ENCODE measurements at regions not wholly inside any gene's neighbourhood (a gene's known extent, or its start where the extent isn't known, plus 50 kb on each side); places are given as distances from the start of the nearest gene placed in this dataset.
"Not testable (repeated sequence)": the region's sequence is repeated elsewhere in the genome, so short reads cannot be mapped to it uniquely, and the experiment has no call there.

DNA sequence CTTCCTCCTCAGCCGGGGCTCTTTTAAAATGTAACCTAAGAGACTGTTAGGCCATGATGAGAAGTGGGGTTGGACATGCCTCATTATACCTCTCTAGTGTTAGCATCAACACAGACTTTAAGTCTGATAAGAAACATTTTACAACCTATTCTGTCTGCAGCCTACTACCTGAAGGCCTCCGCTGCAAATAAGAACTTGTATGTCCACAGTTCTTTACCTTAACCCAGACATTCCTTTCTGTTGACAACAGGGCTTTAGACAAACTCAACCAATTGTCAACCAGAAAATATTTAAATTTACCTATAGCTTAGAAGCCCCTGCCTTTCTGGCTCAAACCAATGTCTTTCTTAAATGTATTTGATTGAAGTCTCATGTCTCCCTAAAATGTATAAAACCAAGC lies 1418.6 kb downstream of the STIM2 start:
- intact Hi-C loops (cut with micrococcal nuclease; ENCODE audit: unreplicated experiment), result no loop called here
- CTCF ChIA-PET, result no interaction called here

DNA sequence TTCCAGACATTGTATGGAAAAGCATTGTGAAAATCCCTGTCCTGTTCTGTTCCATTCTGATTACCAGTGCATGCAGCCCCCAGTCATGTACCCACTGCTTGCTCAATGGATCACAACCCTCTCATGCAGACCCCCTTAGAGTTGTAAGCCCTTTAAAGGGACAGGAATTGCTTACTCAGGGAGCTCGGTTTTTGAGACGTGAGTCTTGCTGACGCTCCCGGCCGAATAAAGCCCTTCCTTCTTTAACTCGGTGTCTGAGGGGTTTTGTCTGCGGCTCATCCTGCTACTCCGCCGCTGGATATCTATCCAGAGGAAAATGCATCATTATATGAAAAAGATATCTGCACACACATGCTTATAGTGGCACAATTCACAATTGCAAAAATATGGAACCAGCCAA lies 1425.6 kb downstream of the STIM2 start:
- H3K4me1 ChIP-seq (ENCODE audit: control insufficient read depth, insufficient read depth, low read length); CTCF ChIA-PET; H3K27ac ChIP-seq (ENCODE audit: low read length); in situ Hi-C loops (cut with HindIII; ENCODE audit: low pct_unique_long_range_greater_than_20kb, low sequenced_read_pairs); POLR2A ChIA-PET; H3K9me3 ChIP-seq (ENCODE audit: control insufficient read depth, insufficient read depth, low read depth, low read length); ATAC-seq; BruUV-seq (replicated peaks); H3K27me3 ChIP-seq (ENCODE audit: control insufficient read depth, insufficient read depth, low read length); H3K4me3 ChIP-seq (ENCODE audit: low read depth in 2 of 2, low read length in 2 of 2); H3K36me3 ChIP-seq (ENCODE audit: control insufficient read depth, insufficient read depth, low read length); intact Hi-C loops (cut with micrococcal nuclease; ENCODE audit: unreplicated experiment); DNase-seq (ENCODE audit: low read depth, low spot score): not testable (repeated sequence)

More for the DNA sequence above, 1418.6 kb downstream of the STIM2 start:
- TF ChIP-seq POLR2AphosphoS5 (IDR thresholded peaks at IDR 0.05; ENCODE audit: low read depth, low read length) (no peak), SIN3A (IDR thresholded peaks at IDR 0.05; ENCODE audit: borderline replicate concordance, insufficient read depth, low read depth, low read length) (no peak), TCF7L2 (IDR thresholded peaks at IDR 0.05; ENCODE audit: low read depth, low read length) (no peak)
- TF ChIP-seq, protein P1, sequence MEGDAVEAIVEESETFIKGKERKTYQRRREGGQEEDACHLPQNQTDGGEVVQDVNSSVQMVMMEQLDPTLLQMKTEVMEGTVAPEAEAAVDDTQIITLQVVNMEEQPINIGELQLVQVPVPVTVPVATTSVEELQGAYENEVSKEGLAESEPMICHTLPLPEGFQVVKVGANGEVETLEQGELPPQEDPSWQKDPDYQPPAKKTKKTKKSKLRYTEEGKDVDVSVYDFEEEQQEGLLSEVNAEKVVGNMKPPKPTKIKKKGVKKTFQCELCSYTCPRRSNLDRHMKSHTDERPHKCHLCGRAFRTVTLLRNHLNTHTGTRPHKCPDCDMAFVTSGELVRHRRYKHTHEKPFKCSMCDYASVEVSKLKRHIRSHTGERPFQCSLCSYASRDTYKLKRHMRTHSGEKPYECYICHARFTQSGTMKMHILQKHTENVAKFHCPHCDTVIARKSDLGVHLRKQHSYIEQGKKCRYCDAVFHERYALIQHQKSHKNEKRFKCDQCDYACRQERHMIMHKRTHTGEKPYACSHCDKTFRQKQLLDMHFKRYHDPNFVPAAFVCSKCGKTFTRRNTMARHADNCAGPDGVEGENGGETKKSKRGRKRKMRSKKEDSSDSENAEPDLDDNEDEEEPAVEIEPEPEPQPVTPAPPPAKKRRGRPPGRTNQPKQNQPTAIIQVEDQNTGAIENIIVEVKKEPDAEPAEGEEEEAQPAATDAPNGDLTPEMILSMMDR (IDR thresholded peaks at IDR 0.05), result no peak
- TF ChIP-seq, protein P2, sequence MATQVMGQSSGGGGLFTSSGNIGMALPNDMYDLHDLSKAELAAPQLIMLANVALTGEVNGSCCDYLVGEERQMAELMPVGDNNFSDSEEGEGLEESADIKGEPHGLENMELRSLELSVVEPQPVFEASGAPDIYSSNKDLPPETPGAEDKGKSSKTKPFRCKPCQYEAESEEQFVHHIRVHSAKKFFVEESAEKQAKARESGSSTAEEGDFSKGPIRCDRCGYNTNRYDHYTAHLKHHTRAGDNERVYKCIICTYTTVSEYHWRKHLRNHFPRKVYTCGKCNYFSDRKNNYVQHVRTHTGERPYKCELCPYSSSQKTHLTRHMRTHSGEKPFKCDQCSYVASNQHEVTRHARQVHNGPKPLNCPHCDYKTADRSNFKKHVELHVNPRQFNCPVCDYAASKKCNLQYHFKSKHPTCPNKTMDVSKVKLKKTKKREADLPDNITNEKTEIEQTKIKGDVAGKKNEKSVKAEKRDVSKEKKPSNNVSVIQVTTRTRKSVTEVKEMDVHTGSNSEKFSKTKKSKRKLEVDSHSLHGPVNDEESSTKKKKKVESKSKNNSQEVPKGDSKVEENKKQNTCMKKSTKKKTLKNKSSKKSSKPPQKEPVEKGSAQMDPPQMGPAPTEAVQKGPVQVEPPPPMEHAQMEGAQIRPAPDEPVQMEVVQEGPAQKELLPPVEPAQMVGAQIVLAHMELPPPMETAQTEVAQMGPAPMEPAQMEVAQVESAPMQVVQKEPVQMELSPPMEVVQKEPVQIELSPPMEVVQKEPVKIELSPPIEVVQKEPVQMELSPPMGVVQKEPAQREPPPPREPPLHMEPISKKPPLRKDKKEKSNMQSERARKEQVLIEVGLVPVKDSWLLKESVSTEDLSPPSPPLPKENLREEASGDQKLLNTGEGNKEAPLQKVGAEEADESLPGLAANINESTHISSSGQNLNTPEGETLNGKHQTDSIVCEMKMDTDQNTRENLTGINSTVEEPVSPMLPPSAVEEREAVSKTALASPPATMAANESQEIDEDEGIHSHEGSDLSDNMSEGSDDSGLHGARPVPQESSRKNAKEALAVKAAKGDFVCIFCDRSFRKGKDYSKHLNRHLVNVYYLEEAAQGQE (IDR thresholded peaks at IDR 0.05; ENCODE audit: insufficient read depth in 1 of 2, low read depth in 2 of 2, low read length in 1 of 2), result no peak
- Histone ChIP-seq H3K4me1 (ENCODE audit: control insufficient read depth, insufficient read depth, low read length) (no peaks in the 10 kb centered on the region), H3K27ac (ENCODE audit: low read length) (no peak overlapping the region), H3K9me3 (ENCODE audit: control insufficient read depth, insufficient read depth, low read depth, low read length) (no peaks in the 10 kb centered on the region), H3K27me3 (ENCODE audit: control insufficient read depth, insufficient read depth, low read length) (no peaks in the 10 kb centered on the region), H3K36me3 (ENCODE audit: control insufficient read depth, insufficient read depth, low read length) (no peaks in the 10 kb centered on the region), H3K4me3 (ENCODE audit: low read depth in 2 of 2, low read length in 2 of 2) (no peak overlapping the region)
- ATAC-seq (no peak), DNase-seq (ENCODE audit: low read depth, low spot score) (no peak)
- POLR2A ChIA-PET, result no interaction called here
- in situ Hi-C loops (cut with HindIII; ENCODE audit: low pct_unique_long_range_greater_than_20kb, low sequenced_read_pairs), result no loop called here
- no TSS peak for BruUV-seq (replicated peaks)

DNA sequence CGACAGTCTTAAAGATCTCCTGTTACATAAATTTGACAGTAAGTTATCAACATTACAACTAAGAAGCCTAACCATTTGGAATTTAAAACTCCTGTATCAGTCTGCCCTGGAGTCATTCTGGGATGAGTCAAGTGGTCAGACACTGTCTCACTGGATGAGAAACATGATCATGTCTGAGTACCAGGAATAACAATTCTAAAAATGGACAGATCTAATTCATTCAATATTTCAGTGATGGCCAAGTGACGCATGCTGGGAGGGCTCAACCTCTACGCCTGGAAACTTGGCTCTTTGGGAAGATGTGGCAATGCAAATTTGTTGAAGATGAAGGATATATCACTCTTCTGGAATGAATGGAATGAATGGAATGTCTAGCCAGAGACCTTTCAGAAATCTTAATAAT lies 1427.2 kb downstream of the STIM2 start:
- ChIA-PET POLR2A (no interaction called here), CTCF (no interaction called here)
- in situ Hi-C loops (cut with HindIII; ENCODE audit: low pct_unique_long_range_greater_than_20kb, low sequenced_read_pairs) (no loop called here), intact Hi-C loops (cut with micrococcal nuclease; ENCODE audit: unreplicated experiment) (no loop called here)
- no peak overlapping the region for H3K4me3 ChIP-seq (ENCODE audit: low read depth in 2 of 2, low read length in 2 of 2)
- no peaks in the 10 kb centered on the region for H3K4me1 ChIP-seq (ENCODE audit: control insufficient read depth, insufficient read depth, low read length)
- TF ChIP-seq POLR2AphosphoS5 (IDR thresholded peaks at IDR 0.05; ENCODE audit: low read depth, low read length), result no peak
- H3K36me3 ChIP-seq (ENCODE audit: control insufficient read depth, insufficient read depth, low read length), result no peaks in the 10 kb centered on the region
- DNase-seq (ENCODE audit: low read depth, low spot score), result no peak
- BruUV-seq (replicated peaks), result no TSS peak
- no peaks in the 10 kb centered on the region for H3K9me3 ChIP-seq (ENCODE audit: control insufficient read depth, insufficient read depth, low read depth, low read length)
- no peak overlapping the region for H3K27ac ChIP-seq (ENCODE audit: low read length)
- H3K27me3 ChIP-seq (ENCODE audit: control insufficient read depth, insufficient read depth, low read length), result no peaks in the 10 kb centered on the region
- no peak for ATAC-seq

Measured in Panc1 (cell line).